ENCODE measurements at regions not wholly inside any gene's neighbourhood (a gene's known extent, or its start where the extent isn't known, plus 50 kb on each side); places are given as distances from the start of the nearest gene placed in this dataset.

GRCh38 chr6:137601471-137601870 lies 107.3 kb upstream of the OLIG3 start:
- peaks cover 50% of the 10 kb centered on the region for H3K27me3 ChIP-seq (ENCODE audit: low read length)
- BruUV-seq (replicated peaks), result no TSS peak
- no peaks in the 10 kb centered on the region for H4K20me1 ChIP-seq (ENCODE audit: low read length)
- DNase-seq (no peak), ATAC-seq (no peak)
- no peak overlapping the region for H3K4me3 ChIP-seq (ENCODE audit: low read length)
- TF ChIP-seq CTCF (conservative IDR thresholded peaks at IDR 0.05; ENCODE audit: low read depth, low read length) (no peak), EZH2phosphoT487 (IDR thresholded peaks at IDR 0.05; ENCODE audit: borderline replicate concordance, low read length) (no peak), EZH2 (IDR thresholded peaks at IDR 0.05; ENCODE audit: low read length, unreplicated experiment) (no peak)
- H3K79me2 ChIP-seq (ENCODE audit: low read length), result no peaks in the 10 kb centered on the region
- no peaks in the 10 kb centered on the region for H3K9me3 ChIP-seq (ENCODE audit: low read length)
- no peak overlapping the region for H3K4me2 ChIP-seq (ENCODE audit: low read length)
- no peak overlapping the region for H2AFZ ChIP-seq (ENCODE audit: low read length)
- no peaks in the 10 kb centered on the region for H3K36me3 ChIP-seq (ENCODE audit: low read depth, low read length)
- H3F3A ChIP-seq (ENCODE audit: low read length, unreplicated experiment), result no peaks in the 10 kb centered on the region
- no peaks in the 10 kb centered on the region for H3K4me1 ChIP-seq (ENCODE audit: insufficient read depth, low read length)
- CTCF ChIA-PET, result no interaction called here
- POLR2A ChIA-PET (ENCODE audit: unreplicated experiment), result no interaction called here
- H3K27ac ChIP-seq (ENCODE audit: low read length), result no peak overlapping the region
- intact Hi-C loops (cut with micrococcal nuclease), result no loop called here
- no peak overlapping the region for H3K9ac ChIP-seq (ENCODE audit: low read length)
- no peaks in the 10 kb centered on the region for H3K9me2 ChIP-seq (replicated peaks; ENCODE audit: low read length)

- Histone ChIP-seq H3K9me2 (replicated peaks; ENCODE audit: low read length) (no peaks in the 10 kb centered on the region), H3K4me3 (ENCODE audit: low read length) (no peak overlapping the region), H4K20me1 (ENCODE audit: low read length) (no peaks in the 10 kb centered on the region), H3K9me3 (ENCODE audit: low read length) (no peaks in the 10 kb centered on the region), H3K27me3 (ENCODE audit: low read length) (peaks cover 50% of the 10 kb centered on the region), H3K4me1 (ENCODE audit: insufficient read depth, low read length) (no peaks in the 10 kb centered on the region), H2AFZ (ENCODE audit: low read length) (no peak overlapping the region), H3F3A (ENCODE audit: low read length, unreplicated experiment) (no peaks in the 10 kb centered on the region), H3K9ac (ENCODE audit: low read length) (no peak overlapping the region), H3K27ac (ENCODE audit: low read length) (no peak overlapping the region), H3K4me2 (ENCODE audit: low read length) (no peak overlapping the region), H3K36me3 (ENCODE audit: low read depth, low read length) (no peaks in the 10 kb centered on the region), H3K79me2 (ENCODE audit: low read length) (no peaks in the 10 kb centered on the region)
- DNase-seq (no peak), ATAC-seq (no peak)
- ChIA-PET CTCF (no interaction called here), POLR2A (ENCODE audit: unreplicated experiment) (no interaction called here)
- TF ChIP-seq EZH2 (IDR thresholded peaks at IDR 0.05; ENCODE audit: low read length, unreplicated experiment) (no peak), EZH2phosphoT487 (IDR thresholded peaks at IDR 0.05; ENCODE audit: borderline replicate concordance, low read length) (no peak), CTCF (conservative IDR thresholded peaks at IDR 0.05; ENCODE audit: low read depth, low read length) (no peak)
- no TSS peak for BruUV-seq (replicated peaks)
- intact Hi-C loops (cut with micrococcal nuclease), result no loop called here
These were observed 108.4 kb upstream of the OLIG3 start for GRCh38 chr6:137602313-137603197.

- DNase-seq, result no peak
- Histone ChIP-seq H2AFZ (ENCODE audit: low read length) (no peak overlapping the region), H3K79me2 (ENCODE audit: low read length) (no peaks in the 10 kb centered on the region), H3K9me3 (ENCODE audit: low read length) (no peaks in the 10 kb centered on the region), H4K20me1 (ENCODE audit: low read length) (no peaks in the 10 kb centered on the region), H3K4me3 (ENCODE audit: low read length) (no peak overlapping the region), H3F3A (ENCODE audit: low read length, unreplicated experiment) (no peaks in the 10 kb centered on the region), H3K27ac (ENCODE audit: low read length) (no peak overlapping the region), H3K4me1 (ENCODE audit: insufficient read depth, low read length) (no peaks in the 10 kb centered on the region), H3K27me3 (ENCODE audit: low read length) (peaks cover 18% of the 10 kb centered on the region), H3K9ac (ENCODE audit: low read length) (no peak overlapping the region), H3K36me3 (ENCODE audit: low read depth, low read length) (no peaks in the 10 kb centered on the region), H3K9me2 (replicated peaks; ENCODE audit: low read length) (no peaks in the 10 kb centered on the region), H3K4me2 (ENCODE audit: low read length) (no peak overlapping the region)
- POLR2A ChIA-PET (ENCODE audit: unreplicated experiment), result no interaction called here
- BruUV-seq (replicated peaks), result no TSS peak
- intact Hi-C loops (cut with micrococcal nuclease), result no loop called here
- no peak for ATAC-seq
- CTCF ChIA-PET, result no interaction called here
- TF ChIP-seq EZH2 (IDR thresholded peaks at IDR 0.05; ENCODE audit: low read length, unreplicated experiment), result no peak
- no peak for TF ChIP-seq CTCF (conservative IDR thresholded peaks at IDR 0.05; ENCODE audit: low read depth, low read length)
- no peak for TF ChIP-seq EZH2phosphoT487 (IDR thresholded peaks at IDR 0.05; ENCODE audit: borderline replicate concordance, low read length)
These were observed 116.5 kb upstream of the OLIG3 start for GRCh38 chr6:137610702-137611101.

Data from PC-3 (cell line).